Lower leg skin (tissue), 3 donors: ENCODE measurements at regions not wholly inside any gene's neighbourhood (a gene's known extent, or its start where the extent isn't known, plus 50 kb on each side); places are given as distances from the start of the nearest gene placed in this dataset.

Experiments
- CTCF ChIP-seq, 3 donors: fragments of 450-650 bp; IDR thresholded peaks; one replicate each; pipeline ENCODE4 v1.5.1; 2016; ENCODE audit warnings: antibody characterized with exemption in 3 of 3, mild to moderate bottlenecking in 3 of 3, moderate library complexity in 2 of 3
- POLR2A ChIP-seq, 2 donors: fragments of 450-650 bp; IDR thresholded peaks; one replicate each; pipeline ENCODE4 v1.6.1; 2016 to 2017; ENCODE audit warnings: antibody characterized with exemption in 2 of 2, mild to moderate bottlenecking in 1 of 2, moderate library complexity in 1 of 2

DNA sequence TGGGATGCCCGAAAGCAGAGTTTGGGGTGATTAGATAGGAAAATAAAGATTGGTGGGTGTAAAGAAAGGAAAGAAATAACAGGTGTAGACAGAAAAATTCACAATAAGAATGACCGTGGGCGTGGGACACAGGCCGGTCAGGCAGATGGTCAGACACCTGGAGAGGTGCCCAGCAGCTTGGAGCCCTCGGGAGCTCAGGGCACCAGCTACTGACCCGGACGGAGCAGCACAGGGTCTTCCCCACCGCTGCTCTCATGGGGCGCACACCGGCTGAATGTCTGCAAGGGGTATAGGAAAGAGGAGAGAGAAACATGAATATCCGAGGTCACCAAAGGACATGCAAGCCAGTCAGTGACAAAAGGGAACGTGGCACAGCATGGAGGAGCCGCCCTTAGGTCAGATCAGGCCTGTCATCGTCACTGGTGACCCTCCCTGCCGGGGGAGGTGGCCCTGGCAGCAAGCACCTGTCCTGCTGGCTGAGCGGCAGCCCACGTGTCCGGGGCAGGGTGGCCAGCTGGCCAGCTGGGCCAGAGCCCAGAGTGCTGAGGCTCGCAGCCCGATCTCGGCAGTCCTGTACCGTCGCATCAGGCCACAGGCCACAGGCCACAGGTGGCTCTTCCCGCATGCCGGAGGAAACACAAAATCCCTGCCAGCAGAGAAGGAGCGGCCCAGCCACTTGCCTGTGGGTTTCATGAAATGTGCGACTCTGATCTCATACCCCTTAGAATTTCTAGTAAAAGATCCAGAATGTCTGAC, 112.0 kb upstream of the NDUFV2 start:
- TF ChIP-seq CTCF (IDR thresholded peaks at IDR 0.05) (no peak), POLR2A (IDR thresholded peaks at IDR 0.05) (no peak)
